ENCODE measurements at regions not wholly inside any gene's neighbourhood (a gene's known extent, or its start where the extent isn't known, plus 50 kb on each side); places are given as distances from the start of the nearest gene placed in this dataset.

DNA sequence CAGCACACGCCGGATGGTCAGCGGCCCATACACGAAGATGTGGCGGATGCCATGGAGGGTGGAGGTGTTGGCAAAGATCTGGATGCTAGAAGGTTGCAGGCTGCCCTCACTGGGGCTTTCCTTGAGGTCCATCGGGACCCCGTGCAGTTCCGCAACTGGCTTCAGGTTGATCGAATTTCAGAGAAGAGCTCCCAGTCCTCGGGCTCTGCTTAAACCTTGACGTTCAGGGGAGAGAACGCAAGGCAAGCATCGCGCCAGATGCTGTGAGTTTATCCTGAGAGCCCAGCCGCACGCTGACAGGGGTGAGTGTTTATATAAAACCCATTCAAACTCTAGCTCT, 98.7 kb upstream of the CCL2 start (continued):
- TF ChIP-seq ATF6 (CRISPR knock-in tag; conservative IDR thresholded peaks at IDR 0.05) (no peak), ZNF501 (CRISPR knock-in tag; IDR thresholded peaks at IDR 0.05) (no peak), CHD2 (IDR thresholded peaks at IDR 0.05; ENCODE audit: low read depth, low read length) (no peak), ZNF883 (CRISPR knock-in tag; IDR thresholded peaks at IDR 0.05; ENCODE audit: not compliant biosample characterization) (no peak)

GRCh38 chr17:34156741-34157589, 98.1 kb upstream of the CCL2 start:
- ATAC-seq = no peak
- no peaks in the 10 kb centered on the region for H4K20me1 ChIP-seq (ENCODE audit: insufficient read depth, low read length)
- no peak for TF ChIP-seq RNF2 (conservative IDR thresholded peaks at IDR 0.05; ENCODE audit: low read depth)
- TF ChIP-seq RELA (CRISPR knock-in tag; IDR thresholded peaks at IDR 0.05) = no peak
- TF ChIP-seq TOPORS (CRISPR knock-in tag; IDR thresholded peaks at IDR 0.05) = no peak
- TF ChIP-seq EED (CRISPR knock-in tag; IDR thresholded peaks at IDR 0.05) = no peak
- no peak for TF ChIP-seq TSC22D2 (CRISPR knock-in tag; IDR thresholded peaks at IDR 0.05; ENCODE audit: borderline replicate concordance)
- no peak for TF ChIP-seq KDM6A (CRISPR knock-in tag; IDR thresholded peaks at IDR 0.05; ENCODE audit: low read depth)
- TF ChIP-seq MZF1 (CRISPR knock-in tag; IDR thresholded peaks at IDR 0.05; ENCODE audit: borderline replicate concordance) = no peak
- H3K36me3 ChIP-seq (replicated peaks in 1 of 2; ENCODE audit: control insufficient read depth in 1 of 2, insufficient read depth in 2 of 2, low read length in 2 of 2) = no peaks in the 10 kb centered on the region
- ChIA-PET POLR2A (no interaction called here), CTCF (ENCODE audit: low intra/inter-chr PET ratio, low total read pairs) (no interaction called here)
- no peak overlapping the region for H3K27ac ChIP-seq (ENCODE audit: extremely low read length, insufficient read depth, low read length)
- H3K4me3 ChIP-seq (replicated peaks in 1 of 3; ENCODE audit: insufficient read depth in 1 of 3, low read depth in 2 of 3, low read length in 3 of 3) = no peak overlapping the region
- no peak for FAIRE-seq
- 49% methylated on average over 37 of the region's 42 CpGs for WGBS (ENCODE audit: low lambda C conversion rate)
- in situ Hi-C loops (cut with HindIII; ENCODE audit: extremely low pct_ligation_motif_present, low pct_unique_long_range_greater_than_20kb) (no loop called here), intact Hi-C loops (cut with micrococcal nuclease; ENCODE audit: unreplicated experiment) (no loop called here)
- H3K4me2 ChIP-seq (ENCODE audit: low read depth, low read length) = no peak overlapping the region
- peaks cover 13% of the 10 kb centered on the region; the same call in 1 of the 2 replicates for H3K9me3 ChIP-seq (ENCODE audit: low read length)
- BruUV-seq (replicated peaks) = no TSS peak
- H3K27me3 ChIP-seq (ENCODE audit: control insufficient read depth in 1 of 2, insufficient read depth in 2 of 2, low read length in 2 of 2) = peaks cover 0 to 1% of the 10 kb centered on the region in 2 experiments; a peak in 2 of 5 replicates
- no peaks in the 10 kb centered on the region for H3K79me2 ChIP-seq (ENCODE audit: insufficient read depth, low read length)
- no peak overlapping the region for H2AFZ ChIP-seq (ENCODE audit: low read length)
- no peak for DNase-seq (ENCODE audit: low spot score)
- H3K9ac ChIP-seq (ENCODE audit: insufficient read depth, low read depth, low read length) = no peak overlapping the region
- no peaks in the 10 kb centered on the region for H3K4me1 ChIP-seq (ENCODE audit: insufficient read depth, low read length)

All from HepG2 (cell line).